ENCODE measurements at regions not wholly inside any gene's neighbourhood (a gene's known extent, or its start where the extent isn't known, plus 50 kb on each side); places are given as distances from the start of the nearest gene placed in this dataset.

DNA sequence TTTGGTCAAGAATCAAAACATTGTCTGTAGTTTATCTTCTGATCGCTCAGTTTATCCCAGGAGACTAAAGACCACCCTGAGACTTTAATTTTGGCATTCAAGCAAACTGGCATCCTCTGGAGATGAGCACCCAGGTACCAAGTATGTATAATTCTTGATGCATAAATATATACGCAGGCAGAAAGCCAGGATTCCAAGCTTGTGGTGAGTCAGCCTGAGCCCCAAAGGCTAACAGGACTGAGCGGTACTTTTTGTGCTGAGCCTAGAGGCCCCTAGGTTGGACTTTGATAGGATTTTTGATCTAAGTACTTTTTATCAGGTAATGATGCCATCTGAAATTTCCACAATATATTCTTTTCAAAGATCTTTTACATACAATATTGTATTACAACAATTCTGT lies 301.3 kb downstream of the TFAP2B start:
- TF ChIP-seq PBX3 (CRISPR knock-in tag; IDR thresholded peaks at IDR 0.05) (no peak), FEZF1 (tag by site-specific recombination; IDR thresholded peaks at IDR 0.05) (no peak), ZNF610 (tag by site-specific recombination; IDR thresholded peaks at IDR 0.05; ENCODE audit: borderline replicate concordance) (no peak), RBAK (tag by site-specific recombination; IDR thresholded peaks at IDR 0.05) (no peak), ZNF174 (tag by site-specific recombination; IDR thresholded peaks at IDR 0.05) (no peak), ZNF18 (tag by site-specific recombination; IDR thresholded peaks at IDR 0.05) (no peak), ZNF311 (tag by site-specific recombination; IDR thresholded peaks at IDR 0.05; ENCODE audit: borderline replicate concordance) (no peak), REST (tag by site-specific recombination; IDR thresholded peaks at IDR 0.05) (no peak), ZBTB1 (tag by site-specific recombination; IDR thresholded peaks at IDR 0.05) (no peak)
- TF ChIP-seq, protein P1, sequence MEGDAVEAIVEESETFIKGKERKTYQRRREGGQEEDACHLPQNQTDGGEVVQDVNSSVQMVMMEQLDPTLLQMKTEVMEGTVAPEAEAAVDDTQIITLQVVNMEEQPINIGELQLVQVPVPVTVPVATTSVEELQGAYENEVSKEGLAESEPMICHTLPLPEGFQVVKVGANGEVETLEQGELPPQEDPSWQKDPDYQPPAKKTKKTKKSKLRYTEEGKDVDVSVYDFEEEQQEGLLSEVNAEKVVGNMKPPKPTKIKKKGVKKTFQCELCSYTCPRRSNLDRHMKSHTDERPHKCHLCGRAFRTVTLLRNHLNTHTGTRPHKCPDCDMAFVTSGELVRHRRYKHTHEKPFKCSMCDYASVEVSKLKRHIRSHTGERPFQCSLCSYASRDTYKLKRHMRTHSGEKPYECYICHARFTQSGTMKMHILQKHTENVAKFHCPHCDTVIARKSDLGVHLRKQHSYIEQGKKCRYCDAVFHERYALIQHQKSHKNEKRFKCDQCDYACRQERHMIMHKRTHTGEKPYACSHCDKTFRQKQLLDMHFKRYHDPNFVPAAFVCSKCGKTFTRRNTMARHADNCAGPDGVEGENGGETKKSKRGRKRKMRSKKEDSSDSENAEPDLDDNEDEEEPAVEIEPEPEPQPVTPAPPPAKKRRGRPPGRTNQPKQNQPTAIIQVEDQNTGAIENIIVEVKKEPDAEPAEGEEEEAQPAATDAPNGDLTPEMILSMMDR (tag by site-specific recombination; IDR thresholded peaks at IDR 0.05) = no peak

All from HEK293 (cell line).